Type B pancreatic cell (in vitro differentiated cells): ENCODE measurements at regions not wholly inside any gene's neighbourhood (a gene's known extent, or its start where the extent isn't known, plus 50 kb on each side); places are given as distances from the start of the nearest gene placed in this dataset.

Experiments used
- DNase-seq: peaks from one replicate; pipeline ENCODE4 v3.0.0; 2021; ENCODE audit warnings: mixed read lengths; ENCODE audit not compliant: unreplicated experiment; ENCODE audit errors: extremely low spot score
- H3K27ac Mint-ChIP-seq: 2 replicates; pipeline ENCODE4 v1.8.0; 2021; ENCODE audit warnings: mild to moderate bottlenecking, mixed read lengths
- H3K27me3 Mint-ChIP-seq: 2 replicates; pipeline ENCODE4 v1.8.0; 2021; ENCODE audit warnings: mixed read lengths
- H3K36me3 Mint-ChIP-seq: 2 replicates; pipeline ENCODE4 v1.8.0; 2021; ENCODE audit warnings: mixed read lengths
- H3K4me1 Mint-ChIP-seq: one replicate; pipeline ENCODE4 v1.8.0; 2021; ENCODE audit warnings: mixed read lengths; ENCODE audit not compliant: unreplicated experiment
- H3K4me3 Mint-ChIP-seq: 2 replicates; pipeline ENCODE4 v1.8.0; 2021; ENCODE audit warnings: mild to moderate bottlenecking, mixed read lengths
- H3K9me3 Mint-ChIP-seq: 2 replicates; pipeline ENCODE4 v1.8.0; 2021; ENCODE audit warnings: mixed read lengths
- CTCF ChIP-seq: fragments of 200-600 bp; sonication (generic); conservative IDR thresholded peaks from 2 replicates; pipeline ENCODE4 v1.5.0; 2021; ENCODE audit warnings: antibody characterized with exemption, mild to moderate bottlenecking

GRCh38 chr12:116346741-116347140 is 69.2 kb upstream of the MED13L start:
- H3K9me3 Mint-ChIP-seq = peaks cover 4% of the 10 kb centered on the region
- H3K4me1 Mint-ChIP-seq = peaks cover 16% of the 10 kb centered on the region
- H3K27ac Mint-ChIP-seq = no peak overlapping the region
- H3K36me3 Mint-ChIP-seq = no peaks in the 10 kb centered on the region
- no peak for TF ChIP-seq CTCF
- no peaks in the 10 kb centered on the region for H3K27me3 Mint-ChIP-seq
- no peak overlapping the region for H3K4me3 Mint-ChIP-seq
- DNase-seq = no peak

- peaks cover 16% of the 10 kb centered on the region for H3K4me1 Mint-ChIP-seq
- TF ChIP-seq CTCF = no peak
- DNase-seq = no peak
- H3K27me3 Mint-ChIP-seq = no peaks in the 10 kb centered on the region
- no peak overlapping the region for H3K27ac Mint-ChIP-seq
- H3K9me3 Mint-ChIP-seq = peaks cover under 1% of the 10 kb centered on the region
- no peaks in the 10 kb centered on the region for H3K36me3 Mint-ChIP-seq
- no peak overlapping the region for H3K4me3 Mint-ChIP-seq
Measured at GRCh38 chr12:116347265-116347664, 69.8 kb upstream of the MED13L start.

- H3K4me3 Mint-ChIP-seq = no peak overlapping the region
- no peaks in the 10 kb centered on the region for H3K4me1 Mint-ChIP-seq
- no peaks in the 10 kb centered on the region for H3K27me3 Mint-ChIP-seq
- no peak overlapping the region for H3K27ac Mint-ChIP-seq
- H3K9me3 Mint-ChIP-seq = no peaks in the 10 kb centered on the region
- TF ChIP-seq CTCF = no peak
- no peaks in the 10 kb centered on the region for H3K36me3 Mint-ChIP-seq
- DNase-seq = no peak
Measured at GRCh38 chr12:116352315-116352835, 74.9 kb upstream of the MED13L start.

- no peak for TF ChIP-seq CTCF
- Mint-ChIP-seq H3K4me1 (peaks cover 12% of the 10 kb centered on the region), H3K36me3 (no peaks in the 10 kb centered on the region), H3K27me3 (no peaks in the 10 kb centered on the region), H3K9me3 (no peaks in the 10 kb centered on the region), H3K27ac (no peak overlapping the region), H3K4me3 (no peak overlapping the region)
- DNase-seq = no peak
Measured at GRCh38 chr12:116353958-116354357, 76.5 kb upstream of the MED13L start.

GRCh38 chr12:116354534-116354933 is 77.0 kb upstream of the MED13L start:
- Mint-ChIP-seq H3K27me3 (no peaks in the 10 kb centered on the region), H3K27ac (no peak overlapping the region), H3K4me1 (peaks cover 17% of the 10 kb centered on the region), H3K9me3 (no peaks in the 10 kb centered on the region), H3K4me3 (no peak overlapping the region), H3K36me3 (no peaks in the 10 kb centered on the region)
- no peak for DNase-seq
- no peak for TF ChIP-seq CTCF
